ENCODE measurements at regions not wholly inside any gene's neighbourhood (a gene's known extent, or its start where the extent isn't known, plus 50 kb on each side); places are given as distances from the start of the nearest gene placed in this dataset.

- no peak overlapping the region for H3K4me3 ChIP-seq (ENCODE audit: control insufficient read depth, low read depth, low read length)
- DNase-seq (ENCODE audit: low read depth), result no peak
- no peak for TF ChIP-seq CTCF (conservative IDR thresholded peaks at IDR 0.05; ENCODE audit: control insufficient read depth, insufficient read depth, low read depth, low read length)
Measured at GRCh38 chr2:118549503-118549902, 297.9 kb downstream of the EN1 start.

DNA sequence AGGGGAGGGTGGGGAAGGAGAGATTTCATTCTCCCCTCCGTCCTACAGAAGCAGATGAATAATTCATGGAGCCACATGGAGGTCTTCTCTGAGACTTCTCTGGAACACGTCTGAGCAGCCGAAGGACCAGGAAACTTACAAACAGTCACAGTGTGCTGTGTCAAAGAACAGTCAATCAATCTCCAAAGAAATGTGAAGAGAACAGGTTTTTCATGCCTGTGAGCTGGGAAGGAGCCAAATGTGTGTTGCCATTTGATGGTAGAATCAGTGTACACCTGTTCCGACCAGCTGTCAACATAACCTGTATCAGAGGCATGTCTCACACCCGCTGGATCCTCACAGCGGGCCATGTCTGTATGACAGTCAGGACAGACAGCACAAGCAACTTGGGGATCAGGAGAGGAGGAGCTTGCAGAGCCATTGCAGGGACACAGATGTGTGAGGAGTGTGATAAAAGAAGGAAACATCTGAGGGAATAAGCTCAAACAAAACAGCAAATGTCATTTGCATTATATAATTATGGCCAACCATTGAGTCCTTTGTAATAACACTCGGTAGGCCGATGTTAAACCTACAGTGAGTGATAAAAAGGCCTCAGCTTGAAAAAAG, 298.5 kb downstream of the EN1 start:
- H3K4me3 ChIP-seq (ENCODE audit: control insufficient read depth, low read depth, low read length), result no peak overlapping the region
- DNase-seq (ENCODE audit: low read depth), result no peak
- no peak for TF ChIP-seq CTCF (conservative IDR thresholded peaks at IDR 0.05; ENCODE audit: control insufficient read depth, insufficient read depth, low read depth, low read length)

DNA sequence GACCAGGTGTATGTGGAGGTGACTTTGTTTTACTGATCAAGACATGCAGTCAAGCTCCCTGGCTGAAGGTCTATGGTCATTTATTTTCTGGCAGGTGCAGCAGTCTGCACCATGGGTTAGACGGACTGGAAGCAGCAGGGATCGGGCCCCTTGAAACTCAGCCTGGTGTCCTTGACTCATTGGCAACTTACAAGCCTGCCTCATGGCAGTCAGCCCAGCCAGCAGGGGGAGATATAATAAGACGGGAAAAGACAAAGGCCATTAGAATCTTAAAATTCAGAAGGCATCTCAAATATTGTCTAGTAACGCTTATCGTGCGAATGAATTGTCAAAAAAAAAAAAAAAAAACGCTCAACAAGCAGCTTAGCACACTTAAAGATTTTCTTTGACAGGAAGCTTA, 308.2 kb downstream of the EN1 start:
- no peak overlapping the region for H3K4me3 ChIP-seq (ENCODE audit: control insufficient read depth, low read depth, low read length)
- peak; percentile 60 for DNase-seq (ENCODE audit: low read depth)
- TF ChIP-seq CTCF (conservative IDR thresholded peaks at IDR 0.05; ENCODE audit: control insufficient read depth, insufficient read depth, low read depth, low read length), result peak; percentile 57

DNA sequence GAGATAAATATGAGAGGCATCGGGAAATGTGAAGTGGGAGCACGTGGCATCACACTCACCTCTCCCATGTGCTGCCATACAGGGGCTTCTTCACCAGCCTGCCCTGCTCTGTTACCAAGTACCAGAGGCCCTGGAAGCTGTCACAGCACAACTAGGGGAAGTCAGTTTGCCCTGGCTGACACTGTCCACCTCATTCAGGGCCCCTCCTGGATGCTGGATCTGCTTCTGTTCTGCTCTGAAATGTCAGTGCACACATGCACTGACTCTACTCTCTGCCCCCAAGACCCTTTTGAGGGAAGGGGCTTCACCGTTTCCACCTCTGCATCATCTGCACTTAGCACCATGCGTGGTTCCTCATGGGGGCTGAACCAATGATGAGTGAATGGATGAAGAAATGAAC, 311.1 kb downstream of the EN1 start:
- no peak overlapping the region for H3K4me3 ChIP-seq (ENCODE audit: control insufficient read depth, low read depth, low read length)
- no peak for TF ChIP-seq CTCF (conservative IDR thresholded peaks at IDR 0.05; ENCODE audit: control insufficient read depth, insufficient read depth, low read depth, low read length)
- DNase-seq (ENCODE audit: low read depth), result no peak

DNA sequence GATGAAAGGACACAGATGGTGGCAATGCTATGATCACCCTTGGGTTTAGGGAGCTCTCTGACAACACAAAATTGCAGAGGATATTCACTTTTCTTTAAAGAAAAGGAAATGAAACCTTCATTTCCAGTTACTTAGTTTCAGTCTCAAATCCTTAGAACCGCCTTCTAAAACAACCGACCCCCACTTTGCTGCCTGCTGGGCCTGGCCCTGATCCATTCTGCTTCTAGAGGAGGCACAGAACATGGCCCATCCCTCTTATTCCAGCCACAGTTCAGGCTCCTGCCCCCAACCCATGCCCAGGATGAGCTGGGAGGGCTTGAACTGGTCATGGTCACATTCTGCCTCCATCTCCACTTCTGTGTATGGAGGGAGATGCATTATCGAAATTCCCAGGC, 311.6 kb downstream of the EN1 start:
- no peak for TF ChIP-seq CTCF (conservative IDR thresholded peaks at IDR 0.05; ENCODE audit: control insufficient read depth, insufficient read depth, low read depth, low read length)
- no peak for DNase-seq (ENCODE audit: low read depth)
- no peak overlapping the region for H3K4me3 ChIP-seq (ENCODE audit: control insufficient read depth, low read depth, low read length)

DNA sequence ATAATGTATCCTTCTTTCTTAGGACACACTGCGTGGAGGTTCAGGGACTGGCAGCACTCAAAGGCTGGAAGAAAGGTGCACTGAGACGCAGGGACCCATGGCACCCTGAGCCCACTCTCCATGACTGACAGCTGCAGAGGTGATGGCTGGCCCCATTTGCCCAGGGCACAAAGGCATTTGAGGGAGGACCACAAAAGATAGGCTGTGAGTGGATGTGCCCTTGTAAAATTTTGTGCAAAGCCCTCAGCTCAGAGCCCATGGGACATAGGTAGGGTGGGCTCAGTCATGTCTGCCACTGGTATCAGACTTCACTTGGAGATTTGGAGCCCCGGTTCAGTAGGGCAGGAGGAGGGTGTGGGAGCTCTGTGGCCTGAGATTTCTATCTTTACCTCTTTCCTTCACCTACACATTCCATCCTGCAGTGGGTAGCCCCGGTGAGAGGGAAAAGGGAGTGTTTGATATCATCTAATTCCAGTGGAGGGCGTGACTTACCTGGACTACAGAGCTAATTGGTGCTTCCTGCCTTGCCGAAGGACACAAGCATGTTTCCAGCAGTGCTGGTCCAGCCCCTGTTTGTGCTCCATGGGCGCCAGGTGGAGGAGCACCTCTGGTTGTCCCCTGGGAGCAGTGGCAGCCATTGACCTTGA, 312.2 kb downstream of the EN1 start:
- no peak for DNase-seq (ENCODE audit: low read depth)
- no peak overlapping the region for H3K4me3 ChIP-seq (ENCODE audit: control insufficient read depth, low read depth, low read length)
- TF ChIP-seq CTCF (conservative IDR thresholded peaks at IDR 0.05; ENCODE audit: control insufficient read depth, insufficient read depth, low read depth, low read length), result no peak

Data from fibroblast of mammary gland (primary cell).